Ovary (tissue), 3 donors: ENCODE measurements at regions not wholly inside any gene's neighbourhood (a gene's known extent, or its start where the extent isn't known, plus 50 kb on each side); places are given as distances from the start of the nearest gene placed in this dataset.

Source experiments
- CTCF ChIP-seq, 3 donors: fragments of 450-650 bp in 2 of 3; fragments of 200-600 bp in 1 of 3; IDR thresholded peaks; one replicate each; pipeline versions ENCODE4 v1.5.1 to v1.8.0; 2016 to 2022; ENCODE audit warnings: antibody characterized with exemption in 3 of 3, mild to moderate bottlenecking in 1 of 3
- POLR2A ChIP-seq: fragments of 450-650 bp; IDR thresholded peaks from one replicate; pipeline ENCODE4 v1.6.1; 2017; ENCODE audit warnings: antibody characterized with exemption, mild to moderate bottlenecking, moderate library complexity
- donor health status: DM: no; HTN: no; CAD: no.

GRCh38 chr10:110403593-110403992 is 94.1 kb upstream of the DUSP5 start:
- TF ChIP-seq POLR2A (no peak), CTCF (IDR thresholded peaks at IDR 0.05) (no peak)
